HEK293T (cell line): ENCODE measurements at regions not wholly inside any gene's neighbourhood (a gene's known extent, or its start where the extent isn't known, plus 50 kb on each side); places are given as distances from the start of the nearest gene placed in this dataset.

Experiments
- BHLHE40 ChIP-seq: fragments of 450-650 bp; IDR thresholded peaks from 2 replicates; pipeline ENCODE4 v1.6.1; 2016; ENCODE audit warnings: mild to moderate bottlenecking, moderate library complexity, borderline replicate concordance
- FOXK2 ChIP-seq: fragments of 450-650 bp; IDR thresholded peaks from 2 replicates; pipeline ENCODE4 v1.6.1; 2016; ENCODE audit warnings: mild to moderate bottlenecking
- FOXM1 ChIP-seq: fragments of 450-650 bp; IDR thresholded peaks from 2 replicates; pipeline ENCODE4 v1.6.1; 2017; ENCODE audit warnings: mild to moderate bottlenecking, borderline replicate concordance
- L3MBTL2 ChIP-seq: fragments of 450-650 bp; conservative IDR thresholded peaks from 2 replicates; pipeline ENCODE4 v1.6.1; 2016; ENCODE audit warnings: mild to moderate bottlenecking
- TF ChIP-seq, protein P1 (sequence below): fragments of 450-650 bp; IDR thresholded peaks from 2 replicates; pipeline ENCODE4 v1.6.1; 2016

DNA sequence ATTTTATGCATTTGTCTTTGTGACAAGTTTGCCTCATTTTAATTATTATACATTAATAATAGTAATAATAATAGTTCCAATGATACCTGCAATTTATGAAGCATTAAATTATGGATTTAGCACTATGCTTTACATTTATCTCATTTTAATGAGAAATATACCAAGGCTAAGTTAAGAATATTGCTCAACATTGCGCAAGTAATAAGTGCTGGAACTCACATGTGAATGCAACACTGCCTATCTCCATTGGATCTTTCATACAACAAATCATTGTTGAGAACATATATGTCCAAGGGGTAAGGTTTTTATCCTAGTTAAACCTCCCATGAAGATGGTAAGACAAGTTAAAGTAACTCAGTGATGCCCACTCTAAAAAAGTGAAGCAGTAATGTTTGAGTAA, 703.7 kb upstream of the SOX9 start:
- no peak for TF ChIP-seq BHLHE40
- no peak for TF ChIP-seq L3MBTL2
- TF ChIP-seq, protein P1, sequence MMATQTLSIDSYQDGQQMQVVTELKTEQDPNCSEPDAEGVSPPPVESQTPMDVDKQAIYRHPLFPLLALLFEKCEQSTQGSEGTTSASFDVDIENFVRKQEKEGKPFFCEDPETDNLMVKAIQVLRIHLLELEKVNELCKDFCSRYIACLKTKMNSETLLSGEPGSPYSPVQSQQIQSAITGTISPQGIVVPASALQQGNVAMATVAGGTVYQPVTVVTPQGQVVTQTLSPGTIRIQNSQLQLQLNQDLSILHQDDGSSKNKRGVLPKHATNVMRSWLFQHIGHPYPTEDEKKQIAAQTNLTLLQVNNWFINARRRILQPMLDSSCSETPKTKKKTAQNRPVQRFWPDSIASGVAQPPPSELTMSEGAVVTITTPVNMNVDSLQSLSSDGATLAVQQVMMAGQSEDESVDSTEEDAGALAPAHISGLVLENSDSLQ, result no peak
- TF ChIP-seq FOXK2, result no peak
- TF ChIP-seq FOXM1, result no peak
